GM12878 (cell line): ENCODE measurements at regions not wholly inside any gene's neighbourhood (a gene's known extent, or its start where the extent isn't known, plus 50 kb on each side); places are given as distances from the start of the nearest gene placed in this dataset.

Experiments used
- ATAC-seq: fragments of 200-7000 bp; cut with Tn5 transposase; 3 replicates; pipeline ENCODE4 v1.9.1; 2020; ENCODE audit warnings: mild to moderate bottlenecking, moderate library complexity
- BruUV-seq: library from RNA; stranded (reverse); fragments of 400-500 nt; replicated peaks from 2 replicates; lab custom pipeline; 2021; lab: Mats Ljungman, UMichigan
- CTCF ChIA-PET: fragments of 300-600 bp; sonication (Branson Sonifier 250); formaldehyde crosslinking; extraction: SDS; loops from one replicate; lab custom pipeline; 2021; ENCODE audit warnings: inconsistent platforms; lab: Yijun Ruan, JAX
- POLR2A ChIA-PET: fragments of 350-600 bp; formaldehyde crosslinking; extraction: SDS; loops from one replicate; lab custom pipeline; 2021; ENCODE audit warnings: inconsistent platforms; lab: Charles Lee
- RAD21 ChIA-PET: fragments of 300-600 bp; sonication (Branson Sonifier 250); formaldehyde crosslinking; loops from one replicate; lab custom pipeline; 2023; ENCODE audit warnings: antibody characterized with exemption; ENCODE audit not compliant: unreplicated experiment; lab: Charles Lee
- SMC1A ChIA-PET: fragments of 300-600 bp; sonication (Branson Sonifier 250); formaldehyde crosslinking; loops from one replicate; lab custom pipeline; 2023; ENCODE audit not compliant: unreplicated experiment, uncharacterized antibody; lab: Charles Lee
- DNase-seq: peaks from one replicate; pipeline ENCODE4 v3.0.0-alpha.2; 2011; ENCODE audit warnings: low read depth, low spot score
- FAIRE-seq: peaks from 3 replicates; lab custom pipeline; 2011; peaks lifted over from hg19 to GRCh38; lab: Jason Lieb, UNC
- H2AFZ ChIP-seq: 2 replicates; pipeline ENCODE4 v1.6.0; 2011; ENCODE audit warnings: low read depth, low read length, control low read depth; ENCODE audit not compliant: control insufficient read depth
- H3K27ac ChIP-seq: 2 replicates; pipeline ENCODE4 v1.5.1; 2011; ENCODE audit warnings: control low read depth; ENCODE audit not compliant: control insufficient read depth, insufficient read depth
- H3K27me3 ChIP-seq, 2 experiments: replicated peaks in 1 of 2; 2 replicates each; pipeline versions ENCODE4 v1.6.0 to v1.6.1; 2011; ENCODE audit warnings: low read length in 1 of 2; ENCODE audit not compliant: control insufficient read depth in 2 of 2, insufficient read depth in 2 of 2
- H3K36me3 ChIP-seq, 2 experiments: 2 replicates each; pipeline ENCODE4 v1.5.1; 2011; ENCODE audit warnings: low read length in 1 of 2; ENCODE audit not compliant: control insufficient read depth in 2 of 2, insufficient read depth in 2 of 2
- H3K4me1 ChIP-seq: 2 replicates; pipeline ENCODE4 v1.6.1; 2011; ENCODE audit warnings: mild to moderate bottlenecking, low read length, moderate library complexity, mixed read lengths; ENCODE audit not compliant: control insufficient read depth, insufficient read depth
- H3K4me2 ChIP-seq: 2 replicates; pipeline ENCODE4 v1.6.0; 2011; ENCODE audit warnings: control low read depth; ENCODE audit not compliant: control insufficient read depth, insufficient read depth
- H3K4me3 ChIP-seq: fragments of 200-600 bp; sonication (generic); 2 replicates; pipeline ENCODE4 v1.5.1; 2016
- H3K79me2 ChIP-seq: 2 replicates; pipeline ENCODE4 v1.6.0; 2011; ENCODE audit warnings: low read length; ENCODE audit not compliant: control insufficient read depth, insufficient read depth
- H3K9ac ChIP-seq: 2 replicates; pipeline ENCODE4 v1.8.0; 2011; ENCODE audit warnings: low read length, control low read depth, mixed read lengths; ENCODE audit not compliant: control insufficient read depth, insufficient read depth
- H3K9me3 ChIP-seq: replicated peaks from 3 replicates; pipeline ENCODE4 v1.5.1; 2011; ENCODE audit warnings: mild to moderate bottlenecking, low read length; ENCODE audit not compliant: control insufficient read depth, insufficient read depth
- H4K20me1 ChIP-seq: 2 replicates; pipeline ENCODE4 v1.6.0; 2011; ENCODE audit not compliant: control insufficient read depth, insufficient read depth
- BMI1 ChIP-seq: fragments of 450-650 bp; IDR thresholded peaks from 2 replicates; pipeline ENCODE4 v1.6.1; 2016; ENCODE audit warnings: mild to moderate bottlenecking, moderate library complexity, borderline replicate concordance
- GABPA ChIP-seq: IDR thresholded peaks from 2 replicates; pipeline ENCODE4 v1.6.1; 2014; ENCODE audit warnings: antibody characterized with exemption, low read depth, mild to moderate bottlenecking, inconsistent platforms
- IKZF2 ChIP-seq, 2 experiments: fragments of 450-650 bp; IDR thresholded peaks; 2 replicates each; pipeline ENCODE4 v1.6.1; 2017; ENCODE audit warnings: mild to moderate bottlenecking in 2 of 2, moderate library complexity in 2 of 2
- IRF4 ChIP-seq: IDR thresholded peaks from 2 replicates; pipeline ENCODE4 v1.6.1; 2011; ENCODE audit warnings: low read depth, low read length
- MXI1 ChIP-seq: fragments of 150-350 bp; IDR thresholded peaks from 2 replicates; pipeline ENCODE4 v1.6.1; 2011; ENCODE audit warnings: low read depth, mild to moderate bottlenecking, inconsistent platforms, low read length, improper control_type of control experiment
- NR2F1 ChIP-seq: fragments of 450-650 bp; conservative IDR thresholded peaks from 2 replicates; pipeline ENCODE4 v1.6.1; 2017; ENCODE audit warnings: mild to moderate bottlenecking
- SMAD5 ChIP-seq: IDR thresholded peaks from 2 replicates; pipeline ENCODE4 v1.6.1; 2016; ENCODE audit warnings: antibody characterized with exemption, low read depth
- STAT1 ChIP-seq: fragments of 450-650 bp; conservative IDR thresholded peaks from 2 replicates; pipeline ENCODE4 v1.6.1; 2014; ENCODE audit warnings: antibody characterized with exemption, mild to moderate bottlenecking
- TCF7 ChIP-seq: IDR thresholded peaks from 2 replicates; pipeline ENCODE4 v1.6.1; 2014; ENCODE audit warnings: antibody characterized with exemption, borderline replicate concordance
- ZNF274 ChIP-seq: IDR thresholded peaks from one replicate; pipeline ENCODE4 v1.8.0; 2011; ENCODE audit not compliant: insufficient read length, insufficient read depth
- ZNF384 ChIP-seq: IDR thresholded peaks from 2 replicates; pipeline ENCODE4 v1.6.1; 2012; ENCODE audit warnings: low read depth, mild to moderate bottlenecking, low read length, improper control_type of control experiment, borderline replicate concordance
- WGBS: methylation state at CpG from one replicate; pipeline ENCODE4 v1.1.6; 2016; ENCODE audit warnings: low lambda C conversion rate; ENCODE audit not compliant: insufficient replicate concordance, insufficient coverage; ENCODE audit errors: missing lambda C conversion rate; 5-methylcytosine and 5-hydroxymethylcytosine counted together
- in situ Hi-C: fragments of 300-500 bp; cut with MboI; formaldehyde crosslinking; loops from 9 replicates; pipeline ENCODE4 v1.14.3; 2018; ENCODE audit warnings: mixed read lengths
- intact Hi-C: fragments of 100-400 bp; cut with micrococcal nuclease; formaldehyde crosslinking; loops from one replicate; pipeline ENCODE4 v1.14.2; 2022; ENCODE audit not compliant: unreplicated experiment
- TF ChIP-seq, protein P1 (sequence below): IDR thresholded peaks from 2 replicates; pipeline ENCODE4 v1.6.1; 2012; ENCODE audit warnings: mild to moderate bottlenecking, low read depth, low read length
- TF ChIP-seq, protein P2 (sequence below): fragments of 450-650 bp; IDR thresholded peaks from 2 replicates; pipeline ENCODE4 v1.6.1; 2016; ENCODE audit warnings: mild to moderate bottlenecking
- TF ChIP-seq, protein P3 (sequence below): fragments of 450-650 bp; IDR thresholded peaks from 2 replicates; pipeline ENCODE4 v1.6.1; 2016; ENCODE audit warnings: mild to moderate bottlenecking
- TF ChIP-seq, protein P4 (sequence below): IDR thresholded peaks from 2 replicates; pipeline ENCODE4 v1.6.1; 2011; ENCODE audit warnings: low read depth, mild to moderate bottlenecking, low read length, moderate library complexity, borderline replicate concordance; ENCODE audit errors: extremely low read depth

DNA sequence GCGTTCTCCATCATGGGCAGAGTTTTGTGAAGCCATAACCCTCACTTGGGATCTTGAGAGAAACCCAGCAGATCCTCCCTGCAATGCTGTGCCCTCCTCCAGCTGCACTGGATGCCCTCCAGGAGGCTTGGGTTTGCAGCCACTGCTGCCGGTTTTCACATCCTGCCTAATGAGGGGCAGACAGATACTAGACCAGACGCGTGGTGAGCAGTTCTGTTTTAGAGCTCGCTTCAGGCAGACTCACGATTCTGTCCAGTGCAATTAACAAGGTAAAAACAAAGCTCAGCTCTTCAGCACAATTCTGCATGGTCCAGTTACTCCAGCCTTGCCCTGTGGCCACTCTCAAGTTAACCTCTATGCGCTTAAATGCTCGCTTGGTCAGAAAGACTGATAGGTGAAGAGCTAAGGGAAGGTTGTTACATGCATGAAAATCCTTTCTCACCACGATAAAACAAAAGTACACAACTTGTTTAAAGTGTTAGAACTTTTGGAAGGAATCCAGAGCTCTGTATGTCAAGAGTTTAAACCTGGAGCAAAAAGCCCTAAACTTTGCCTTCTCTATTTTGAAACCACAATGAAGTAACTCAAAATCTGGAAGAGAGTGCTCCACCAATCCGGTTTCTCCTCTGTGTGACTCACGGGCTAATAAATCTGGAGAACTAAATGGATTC is 292.3 kb upstream of the FAT3 start:
- Histone ChIP-seq H3K4me1 (no peaks in the 10 kb centered on the region), H3K9ac (no peak overlapping the region), H3K27me3 (no peaks in the 10 kb centered on the region), H3K4me2 (no peak overlapping the region), H3K27ac (no peak overlapping the region), H3K79me2 (no peaks in the 10 kb centered on the region), H3K36me3 (no peaks in the 10 kb centered on the region), H3K4me3 (no peak overlapping the region), H4K20me1 (no peaks in the 10 kb centered on the region), H2AFZ (no peak overlapping the region), H3K9me3 (no peaks in the 10 kb centered on the region)
- in situ Hi-C loops (no loop called here), intact Hi-C loops (no loop called here)
- ChIA-PET SMC1A (no interaction called here), POLR2A (interaction anchor here (0.5 kb wide), 1 partner anchor 221 kb away, joined by 3 read pairs; no protein-coding TSS in a partner anchor), CTCF (interaction anchor here (0.6 kb wide), 1 partner anchor 47 kb away, joined by 3 read pairs; no protein-coding TSS in a partner anchor), RAD21 (no interaction called here)
- 27% methylated on average over 11 of the region's 11 CpGs for WGBS
- FAIRE-seq = no peak
- no peak for DNase-seq
- ATAC-seq = no peak; the same call in 2 of the 3 replicates
- TF ChIP-seq, protein P1, sequence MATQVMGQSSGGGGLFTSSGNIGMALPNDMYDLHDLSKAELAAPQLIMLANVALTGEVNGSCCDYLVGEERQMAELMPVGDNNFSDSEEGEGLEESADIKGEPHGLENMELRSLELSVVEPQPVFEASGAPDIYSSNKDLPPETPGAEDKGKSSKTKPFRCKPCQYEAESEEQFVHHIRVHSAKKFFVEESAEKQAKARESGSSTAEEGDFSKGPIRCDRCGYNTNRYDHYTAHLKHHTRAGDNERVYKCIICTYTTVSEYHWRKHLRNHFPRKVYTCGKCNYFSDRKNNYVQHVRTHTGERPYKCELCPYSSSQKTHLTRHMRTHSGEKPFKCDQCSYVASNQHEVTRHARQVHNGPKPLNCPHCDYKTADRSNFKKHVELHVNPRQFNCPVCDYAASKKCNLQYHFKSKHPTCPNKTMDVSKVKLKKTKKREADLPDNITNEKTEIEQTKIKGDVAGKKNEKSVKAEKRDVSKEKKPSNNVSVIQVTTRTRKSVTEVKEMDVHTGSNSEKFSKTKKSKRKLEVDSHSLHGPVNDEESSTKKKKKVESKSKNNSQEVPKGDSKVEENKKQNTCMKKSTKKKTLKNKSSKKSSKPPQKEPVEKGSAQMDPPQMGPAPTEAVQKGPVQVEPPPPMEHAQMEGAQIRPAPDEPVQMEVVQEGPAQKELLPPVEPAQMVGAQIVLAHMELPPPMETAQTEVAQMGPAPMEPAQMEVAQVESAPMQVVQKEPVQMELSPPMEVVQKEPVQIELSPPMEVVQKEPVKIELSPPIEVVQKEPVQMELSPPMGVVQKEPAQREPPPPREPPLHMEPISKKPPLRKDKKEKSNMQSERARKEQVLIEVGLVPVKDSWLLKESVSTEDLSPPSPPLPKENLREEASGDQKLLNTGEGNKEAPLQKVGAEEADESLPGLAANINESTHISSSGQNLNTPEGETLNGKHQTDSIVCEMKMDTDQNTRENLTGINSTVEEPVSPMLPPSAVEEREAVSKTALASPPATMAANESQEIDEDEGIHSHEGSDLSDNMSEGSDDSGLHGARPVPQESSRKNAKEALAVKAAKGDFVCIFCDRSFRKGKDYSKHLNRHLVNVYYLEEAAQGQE = no peak
- TF ChIP-seq STAT1 = no peak
- TF ChIP-seq, protein P2, sequence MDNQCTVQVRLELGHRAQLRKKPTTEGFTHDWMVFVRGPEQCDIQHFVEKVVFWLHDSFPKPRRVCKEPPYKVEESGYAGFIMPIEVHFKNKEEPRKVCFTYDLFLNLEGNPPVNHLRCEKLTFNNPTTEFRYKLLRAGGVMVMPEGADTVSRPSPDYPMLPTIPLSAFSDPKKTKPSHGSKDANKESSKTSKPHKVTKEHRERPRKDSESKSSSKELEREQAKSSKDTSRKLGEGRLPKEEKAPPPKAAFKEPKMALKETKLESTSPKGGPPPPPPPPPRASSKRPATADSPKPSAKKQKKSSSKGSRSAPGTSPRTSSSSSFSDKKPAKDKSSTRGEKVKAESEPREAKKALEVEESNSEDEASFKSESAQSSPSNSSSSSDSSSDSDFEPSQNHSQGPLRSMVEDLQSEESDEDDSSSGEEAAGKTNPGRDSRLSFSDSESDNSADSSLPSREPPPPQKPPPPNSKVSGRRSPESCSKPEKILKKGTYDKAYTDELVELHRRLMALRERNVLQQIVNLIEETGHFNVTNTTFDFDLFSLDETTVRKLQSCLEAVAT = no peak
- no peak for TF ChIP-seq NR2F1
- TF ChIP-seq BMI1 = no peak
- TF ChIP-seq, protein P3, sequence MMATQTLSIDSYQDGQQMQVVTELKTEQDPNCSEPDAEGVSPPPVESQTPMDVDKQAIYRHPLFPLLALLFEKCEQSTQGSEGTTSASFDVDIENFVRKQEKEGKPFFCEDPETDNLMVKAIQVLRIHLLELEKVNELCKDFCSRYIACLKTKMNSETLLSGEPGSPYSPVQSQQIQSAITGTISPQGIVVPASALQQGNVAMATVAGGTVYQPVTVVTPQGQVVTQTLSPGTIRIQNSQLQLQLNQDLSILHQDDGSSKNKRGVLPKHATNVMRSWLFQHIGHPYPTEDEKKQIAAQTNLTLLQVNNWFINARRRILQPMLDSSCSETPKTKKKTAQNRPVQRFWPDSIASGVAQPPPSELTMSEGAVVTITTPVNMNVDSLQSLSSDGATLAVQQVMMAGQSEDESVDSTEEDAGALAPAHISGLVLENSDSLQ = no peak
- no peak for TF ChIP-seq SMAD5
- TF ChIP-seq, protein P4, sequence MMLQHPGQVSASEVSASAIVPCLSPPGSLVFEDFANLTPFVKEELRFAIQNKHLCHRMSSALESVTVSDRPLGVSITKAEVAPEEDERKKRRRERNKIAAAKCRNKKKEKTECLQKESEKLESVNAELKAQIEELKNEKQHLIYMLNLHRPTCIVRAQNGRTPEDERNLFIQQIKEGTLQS = no peak
- TF ChIP-seq TCF7 = no peak
- TF ChIP-seq ZNF384 = no peak
- TF ChIP-seq IKZF2 (IDR thresholded peaks at IDR 0.05) = no peak
- no peak for TF ChIP-seq ZNF274
- no peak for TF ChIP-seq GABPA
- no peak for TF ChIP-seq MXI1
- no peak for TF ChIP-seq IRF4
- BruUV-seq = no TSS peak
